ENCODE measurements at regions not wholly inside any gene's neighbourhood (a gene's known extent, or its start where the extent isn't known, plus 50 kb on each side); places are given as distances from the start of the nearest gene placed in this dataset.

GRCh38 chrX:115970718-115971117 lies 199.8 kb upstream of the AGTR2 start:
- TF ChIP-seq L3MBTL2 (conservative IDR thresholded peaks at IDR 0.05) (no peak), SP1 (IDR thresholded peaks at IDR 0.05) (no peak), FOXM1 (IDR thresholded peaks at IDR 0.05; ENCODE audit: borderline replicate concordance) (no peak), SUZ12 (IDR thresholded peaks at IDR 0.05) (no peak), PKNOX1 (IDR thresholded peaks at IDR 0.05) (no peak), CTBP1 (IDR thresholded peaks at IDR 0.05; ENCODE audit: borderline replicate concordance) (no peak), ZNF384 (IDR thresholded peaks at IDR 0.05) (no peak), ELF4 (IDR thresholded peaks at IDR 0.05) (no peak), HDGF (IDR thresholded peaks at IDR 0.05; ENCODE audit: borderline replicate concordance) (no peak)
